GM18519 (cell line): ENCODE measurements at regions not wholly inside any gene's neighbourhood (a gene's known extent, or its start where the extent isn't known, plus 50 kb on each side); places are given as distances from the start of the nearest gene placed in this dataset.
"Not testable (repeated sequence)": the region's sequence is repeated elsewhere in the genome, so short reads cannot be mapped to it uniquely, and the experiment has no call there.

Source experiments
- ATAC-seq: cut with Tn5 transposase; IDR thresholded peaks from one replicate; pipeline ENCODE4 v1.9.1; 2021; ENCODE audit warnings: mild to moderate bottlenecking, moderate library complexity; ENCODE audit not compliant: unreplicated experiment, low FRiP score

- ATAC-seq = no peak
Measured at GRCh38 chr6:68239034-68239433, 396.0 kb upstream of the ADGRB3 start.

DNA sequence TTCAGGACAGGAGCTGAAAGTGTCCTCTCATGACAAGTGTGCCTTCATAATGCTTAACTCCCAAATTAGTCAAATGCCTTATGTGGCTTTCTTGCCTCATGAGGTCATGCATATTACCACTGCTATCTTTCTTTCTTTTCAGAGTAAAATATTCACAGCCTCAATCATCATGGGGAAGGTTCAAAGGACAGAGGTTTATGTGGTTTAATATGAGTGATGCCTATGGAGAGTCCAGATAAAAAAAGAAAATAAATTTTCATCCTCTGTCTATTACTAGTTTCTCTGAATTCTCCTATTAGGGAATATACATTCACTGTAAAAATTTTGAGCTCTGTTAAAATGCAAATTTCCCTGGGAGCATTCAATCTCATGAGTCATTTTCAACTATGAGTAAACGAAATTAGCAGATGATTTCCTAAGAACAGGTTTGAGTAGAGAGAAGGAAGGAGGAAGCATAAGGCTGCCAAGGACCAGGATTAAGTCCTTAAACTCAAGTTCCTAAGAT is 396.9 kb upstream of the ADGRB3 start:
- ATAC-seq = no peak

DNA sequence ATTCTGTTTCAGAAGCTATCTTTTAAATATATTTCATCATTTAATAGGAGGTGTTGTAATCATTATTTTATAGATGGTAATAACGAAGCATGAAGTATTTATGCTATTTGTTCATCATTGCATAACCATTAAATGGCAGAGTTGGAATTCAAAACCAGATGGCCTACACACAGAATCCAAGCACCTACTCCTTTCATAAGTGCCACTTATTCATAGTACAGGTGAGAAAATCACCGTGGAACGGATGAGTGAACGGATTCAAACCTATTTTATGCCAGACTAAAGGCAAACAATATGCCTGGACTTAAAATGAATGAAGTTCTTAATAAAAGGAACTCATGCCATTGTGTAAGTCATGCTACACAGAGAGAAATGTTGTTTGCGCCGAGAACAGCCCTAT is 397.9 kb upstream of the ADGRB3 start:
- no peak for ATAC-seq

DNA sequence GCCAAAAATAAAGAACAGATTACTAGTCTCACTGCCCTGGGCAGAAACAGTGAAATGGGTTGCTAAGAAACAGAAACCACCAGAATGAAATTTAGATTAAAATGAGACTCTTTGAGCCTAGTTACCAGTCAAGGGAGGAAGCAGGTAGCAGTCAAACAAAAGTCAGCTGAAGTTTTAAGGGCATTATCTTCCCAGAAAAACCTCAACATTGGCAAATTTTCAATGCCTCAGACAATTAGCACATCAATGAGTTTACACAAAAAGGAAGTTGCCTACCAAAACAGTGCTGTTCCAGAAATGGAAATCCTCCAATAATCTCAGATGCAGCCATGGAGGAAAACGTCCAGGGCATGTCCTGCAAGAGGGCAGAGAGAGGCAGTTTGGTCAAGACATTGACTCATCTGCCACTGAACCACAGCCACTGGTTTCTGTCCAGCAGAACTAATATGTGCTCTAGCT is 399.7 kb upstream of the ADGRB3 start:
- no peak for ATAC-seq

GRCh38 chr6:68233623-68234022 is 401.5 kb upstream of the ADGRB3 start:
- no peak for ATAC-seq

DNA sequence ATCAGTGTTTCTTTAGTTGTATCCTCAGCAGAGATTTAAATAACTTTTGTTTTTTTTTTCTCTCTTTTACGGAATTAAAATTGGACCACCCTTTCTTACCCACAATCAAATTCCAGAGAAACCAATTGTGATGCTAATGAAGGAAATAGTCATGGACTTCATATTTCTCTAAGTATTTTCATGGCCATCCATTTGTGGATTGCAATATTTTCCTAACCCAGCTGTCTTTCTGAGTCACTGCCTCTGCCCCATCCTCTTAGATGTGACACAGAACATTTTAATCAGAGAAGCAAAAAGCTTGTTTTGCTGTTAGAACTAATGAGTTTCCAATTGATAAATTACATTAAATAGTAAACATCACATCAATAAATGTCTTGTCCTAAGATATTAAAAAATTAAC is 405.5 kb upstream of the ADGRB3 start:
- ATAC-seq = no peak

DNA sequence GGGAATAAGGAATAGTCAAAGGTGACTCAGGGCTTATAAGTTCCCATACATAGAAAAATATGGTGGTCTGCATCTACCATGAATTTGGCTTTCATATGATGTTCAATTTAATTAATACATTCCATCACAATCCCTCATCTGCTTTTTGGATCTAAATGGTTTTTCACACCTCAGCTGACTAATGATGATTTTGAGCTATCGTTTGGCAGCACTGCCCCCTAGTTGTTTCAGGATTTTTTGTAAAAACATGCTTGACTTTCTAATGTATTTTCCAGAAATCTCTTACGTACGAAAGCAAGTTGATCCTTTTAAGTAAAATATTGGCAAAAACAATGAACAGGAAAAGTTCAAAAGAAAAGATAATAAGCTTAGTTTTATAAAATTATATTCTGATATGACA is 408.6 kb upstream of the ADGRB3 start:
- ATAC-seq = no peak

DNA sequence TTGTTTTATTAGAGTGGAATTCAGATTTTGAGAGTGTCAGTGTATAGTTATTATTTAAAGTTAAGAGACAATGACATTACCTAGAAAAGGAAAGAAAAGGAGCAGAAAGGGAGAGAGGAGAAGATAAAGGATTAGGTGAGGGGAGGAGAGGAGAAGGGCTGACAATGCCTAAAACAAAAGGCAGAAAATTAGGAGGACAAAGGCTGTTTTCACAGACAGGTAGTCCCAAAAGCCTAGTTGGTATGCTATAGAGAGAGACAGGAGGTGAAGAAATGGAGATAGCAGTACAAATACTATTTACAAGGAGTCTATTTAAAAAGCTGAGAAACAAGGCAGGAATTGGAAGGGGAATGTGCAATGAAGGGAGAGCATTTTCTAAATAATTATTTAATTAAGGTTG is 409.4 kb upstream of the ADGRB3 start:
- ATAC-seq = no peak

- no peak for ATAC-seq
Measured at GRCh38 chr6:68211242-68211795, 423.8 kb upstream of the ADGRB3 start.

DNA sequence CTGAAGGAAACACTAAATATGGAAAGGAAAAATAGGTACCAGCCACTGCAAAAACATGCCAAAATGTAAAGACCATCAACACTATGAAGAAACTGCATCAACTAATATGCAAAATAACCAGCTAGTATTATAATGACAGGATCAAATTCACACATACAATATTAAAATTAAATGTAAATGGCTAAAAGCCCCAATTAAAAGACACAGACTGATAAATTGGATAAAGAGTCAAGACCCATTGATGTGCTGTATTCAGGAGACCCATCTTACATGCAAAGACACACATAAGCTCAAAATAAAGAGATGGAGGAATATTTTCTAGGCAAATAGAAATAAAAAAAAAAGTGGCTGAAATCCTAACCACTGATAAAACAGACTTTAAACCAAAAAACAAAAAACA is 427.5 kb upstream of the ADGRB3 start:
- not testable (repeated sequence) for ATAC-seq

DNA sequence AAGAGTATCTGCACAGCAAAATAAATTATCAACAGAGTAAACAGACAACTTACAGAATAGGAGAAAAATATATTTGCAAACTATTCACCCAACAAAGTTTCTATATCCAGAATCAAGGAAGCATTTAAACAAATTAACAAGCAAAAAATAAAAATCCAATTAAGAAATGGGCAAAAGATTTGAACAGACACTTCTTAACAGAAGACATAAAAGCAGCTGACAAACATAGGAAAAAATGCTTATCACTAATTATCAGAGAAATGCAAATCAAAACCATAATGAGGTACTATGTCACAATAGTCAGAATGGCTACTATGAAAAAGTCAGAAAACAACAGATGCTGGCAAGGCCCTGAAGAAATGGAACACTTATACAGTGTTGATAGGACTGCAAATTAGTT is 434.2 kb upstream of the ADGRB3 start:
- no peak for ATAC-seq

DNA sequence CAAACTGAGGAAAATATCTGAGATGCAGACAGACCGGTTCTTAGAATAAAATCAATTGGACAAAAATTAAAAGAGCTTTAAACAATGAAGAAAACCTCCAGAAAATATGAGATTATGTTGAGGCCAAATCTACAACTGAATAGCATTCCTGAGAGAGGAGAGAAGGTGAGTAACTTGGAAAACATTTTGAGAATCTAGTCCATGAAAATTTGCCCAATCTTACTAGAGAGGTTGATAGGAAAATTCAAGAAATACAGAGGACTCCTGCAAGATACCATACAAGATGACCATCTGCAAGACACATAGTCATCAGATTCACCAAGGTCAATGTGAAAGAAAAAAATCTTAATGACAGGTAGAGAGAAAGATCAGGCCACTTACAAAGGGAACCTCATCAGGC is 437.7 kb upstream of the ADGRB3 start:
- no peak for ATAC-seq

DNA sequence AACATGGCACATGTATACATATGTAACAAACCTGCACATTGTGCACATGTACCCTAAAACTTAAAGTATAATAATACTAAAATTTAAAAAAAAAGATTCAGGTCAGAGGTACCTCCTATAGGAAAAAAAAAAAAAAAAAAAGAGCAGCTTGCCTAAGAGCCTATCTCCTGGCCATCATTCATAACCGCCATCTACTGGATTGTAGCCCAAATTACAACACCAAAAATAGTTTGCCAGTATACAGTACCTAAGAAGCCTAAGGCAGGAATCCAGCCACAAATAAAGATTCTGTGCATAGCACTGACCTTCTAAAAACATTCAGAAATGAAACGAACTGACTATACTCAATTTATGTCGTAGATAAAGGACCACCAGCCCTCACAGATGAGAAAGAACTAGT is 438.4 kb upstream of the ADGRB3 start:
- ATAC-seq = peak; percentile 78

- ATAC-seq = not testable (repeated sequence)
Measured at GRCh38 chr6:68195753-68196152, 439.3 kb upstream of the ADGRB3 start.

DNA sequence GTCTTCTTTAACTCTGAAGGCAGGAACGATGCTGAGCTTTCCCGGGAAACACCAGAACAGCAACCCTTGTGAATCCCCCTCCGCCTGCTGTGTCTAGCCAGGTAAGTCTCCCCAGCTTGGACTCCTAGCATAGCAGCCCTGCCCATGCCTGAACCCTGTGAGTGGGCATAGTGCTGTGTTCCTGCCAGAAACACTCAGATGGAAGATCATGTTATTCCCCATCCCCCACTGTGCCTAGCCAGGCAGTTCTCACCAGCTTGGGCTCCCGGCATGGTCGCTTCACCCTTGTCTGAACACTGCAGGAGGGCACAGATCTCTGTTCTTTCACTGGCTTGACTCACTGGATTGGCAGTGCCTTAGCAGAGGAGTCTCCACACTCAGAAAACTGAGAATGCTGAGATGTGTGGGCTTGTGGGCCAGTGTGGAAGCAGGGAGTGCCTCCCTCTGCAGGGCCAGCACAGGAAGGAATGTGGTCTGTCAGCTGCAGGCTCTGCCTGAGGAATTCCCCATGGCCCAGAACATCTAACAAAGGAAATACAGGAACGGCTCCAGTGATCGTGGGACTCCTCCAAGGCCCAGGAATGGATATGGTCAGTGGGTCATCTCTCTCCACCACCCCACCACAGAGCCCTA is 440.1 kb upstream of the ADGRB3 start:
- no peak for ATAC-seq

DNA sequence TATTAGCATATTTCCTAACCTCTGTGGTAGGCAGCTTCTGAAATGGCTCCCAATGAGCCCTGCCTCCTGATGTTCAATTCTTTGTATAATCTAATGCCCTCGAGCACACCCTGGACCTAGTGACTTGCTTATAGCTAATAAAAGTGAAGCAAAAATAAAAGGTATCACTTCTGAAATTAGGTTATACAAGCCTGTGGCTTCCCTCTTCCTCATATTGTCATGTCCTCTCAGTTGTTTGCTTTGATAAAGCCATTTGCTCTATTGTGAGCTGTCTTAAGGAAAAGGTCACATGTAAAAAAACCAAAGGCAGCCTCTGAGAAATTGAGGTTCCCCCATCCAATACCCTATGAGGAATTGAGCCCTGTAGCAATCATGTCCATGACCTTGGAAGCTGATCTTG is 442.1 kb upstream of the ADGRB3 start:
- no peak for ATAC-seq

- no peak for ATAC-seq
Measured at GRCh38 chr6:68189217-68189815, 445.8 kb upstream of the ADGRB3 start.

- no peak for ATAC-seq
Measured at GRCh38 chr6:68186870-68187269, 448.2 kb upstream of the ADGRB3 start.

DNA sequence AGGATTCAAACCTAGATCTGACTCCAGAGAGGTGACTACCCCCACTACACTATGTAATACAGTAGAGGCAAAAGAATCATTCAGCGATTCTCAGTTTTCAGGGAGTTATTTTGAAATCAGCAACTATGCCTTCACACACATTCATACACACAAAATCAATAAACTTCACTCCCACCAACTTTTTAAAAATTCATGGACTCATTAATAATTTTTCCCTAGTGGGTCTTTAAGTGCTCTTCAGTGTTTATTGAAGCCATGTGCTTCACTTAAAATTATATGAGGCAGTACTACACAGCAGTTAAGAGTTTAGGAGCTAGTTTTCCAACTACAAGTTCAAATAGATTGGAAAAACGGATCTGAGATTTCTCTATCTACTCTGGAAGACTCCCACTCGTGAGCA is 452.7 kb upstream of the ADGRB3 start:
- no peak for ATAC-seq

DNA sequence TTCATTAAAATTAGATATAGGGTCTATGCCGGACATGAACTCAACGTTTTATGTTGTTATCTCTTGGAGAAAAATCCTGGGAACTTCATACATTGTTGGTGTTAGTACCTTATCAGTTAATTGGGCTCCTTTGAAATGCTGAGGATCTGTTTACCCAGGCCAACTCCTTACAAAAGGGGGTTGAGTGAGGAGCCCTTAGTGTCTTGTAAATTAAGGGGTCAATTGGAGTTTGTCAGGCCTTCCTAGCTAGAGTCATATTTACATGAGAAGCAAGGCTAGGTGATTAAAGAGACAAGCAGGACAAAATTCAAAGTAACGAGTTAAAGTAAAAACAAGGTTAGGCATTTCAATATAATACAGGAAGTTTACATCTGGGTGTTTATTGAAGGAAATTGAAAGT is 454.1 kb upstream of the ADGRB3 start:
- not testable (repeated sequence) for ATAC-seq

DNA sequence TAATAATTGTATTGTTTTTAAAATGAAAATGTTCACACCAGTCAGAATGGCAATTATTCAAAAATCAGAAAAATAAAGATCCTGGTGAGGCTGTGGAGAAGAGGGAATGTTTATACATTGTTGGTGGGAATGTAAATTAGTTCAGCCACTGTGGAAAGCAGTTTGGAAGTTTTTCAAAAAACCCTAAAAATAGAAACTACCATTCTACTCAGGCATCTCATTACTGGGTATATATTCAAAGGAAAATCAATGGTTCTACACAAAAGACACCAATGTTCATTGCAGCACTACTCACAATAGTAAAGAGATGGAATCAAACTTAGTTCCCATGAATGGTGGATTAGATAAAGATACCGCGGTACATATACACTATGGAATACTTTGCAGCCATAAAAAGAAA is 461.5 kb upstream of the ADGRB3 start:
- no peak for ATAC-seq

- no peak for ATAC-seq
Measured at GRCh38 chr6:68169922-68170321, 465.2 kb upstream of the ADGRB3 start.
